CD4-positive, alpha-beta T cell treated with Interleukin-17A for 1 hour (primary cell): ENCODE measurements at regions not wholly inside any gene's neighbourhood (a gene's known extent, or its start where the extent isn't known, plus 50 kb on each side); places are given as distances from the start of the nearest gene placed in this dataset.
"Not testable (repeated sequence)": the region's sequence is repeated elsewhere in the genome, so short reads cannot be mapped to it uniquely, and the experiment has no call there.

Source experiments
- DNase-seq: peaks from one replicate; pipeline ENCODE4 v3.0.0-alpha.2; 2020

GRCh38 chr2:21730141-21730540 is 606.4 kb downstream of the TDRD15 start:
- DNase-seq: no peak

- DNase-seq: no peak
Measured at GRCh38 chr2:21740484-21740883, 616.7 kb downstream of the TDRD15 start.

DNA sequence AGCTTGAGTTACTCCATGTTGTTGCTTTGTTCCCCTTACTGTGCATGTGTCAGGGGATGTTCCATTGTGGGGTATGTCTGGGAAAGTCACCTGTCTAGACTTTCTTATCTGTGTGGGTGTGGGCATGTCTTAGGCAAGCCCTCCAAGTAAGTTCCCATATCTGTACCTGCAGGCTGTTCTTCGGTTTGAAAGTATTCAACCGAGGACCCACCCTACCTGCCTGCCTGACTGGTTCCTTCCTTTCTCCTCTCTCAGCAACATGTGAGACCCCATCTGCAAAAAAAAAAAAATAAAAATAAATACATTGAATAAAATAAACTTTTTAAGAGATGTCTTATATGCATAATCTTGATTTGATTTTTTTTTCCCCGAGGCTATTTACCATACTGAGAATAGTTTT is 622.7 kb downstream of the TDRD15 start:
- no peak for DNase-seq

GRCh38 chr2:21748501-21748900 is 624.7 kb downstream of the TDRD15 start:
- no peak for DNase-seq

DNA sequence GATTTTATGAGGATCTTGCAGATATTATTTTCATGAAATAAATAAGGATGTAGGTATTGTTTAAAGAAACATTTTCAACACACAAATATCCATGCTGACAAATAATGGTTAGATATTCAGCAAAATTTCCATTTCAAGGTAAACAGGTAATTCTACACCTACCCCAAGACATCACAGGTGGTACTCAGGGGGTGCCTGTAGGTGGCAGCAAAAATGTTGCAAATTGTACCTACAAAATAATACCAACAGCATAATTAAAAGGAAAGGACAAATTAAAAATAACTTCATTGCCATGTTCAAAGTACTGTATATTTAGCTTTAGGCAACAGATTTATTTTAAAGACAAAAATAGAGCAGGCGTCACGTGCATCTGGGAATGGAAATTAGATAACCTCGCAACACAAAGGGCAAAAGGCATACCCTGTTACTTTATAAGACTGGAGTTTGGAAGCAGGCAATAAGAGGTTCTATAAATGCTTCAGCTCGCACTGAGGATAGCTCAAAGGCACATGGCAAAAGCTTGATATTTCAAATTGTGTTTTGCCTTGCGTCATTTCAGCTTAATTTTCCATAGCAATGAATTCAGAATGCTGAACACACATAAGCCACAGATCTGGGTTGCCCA is 630.5 kb downstream of the TDRD15 start:
- DNase-seq: no peak

DNA sequence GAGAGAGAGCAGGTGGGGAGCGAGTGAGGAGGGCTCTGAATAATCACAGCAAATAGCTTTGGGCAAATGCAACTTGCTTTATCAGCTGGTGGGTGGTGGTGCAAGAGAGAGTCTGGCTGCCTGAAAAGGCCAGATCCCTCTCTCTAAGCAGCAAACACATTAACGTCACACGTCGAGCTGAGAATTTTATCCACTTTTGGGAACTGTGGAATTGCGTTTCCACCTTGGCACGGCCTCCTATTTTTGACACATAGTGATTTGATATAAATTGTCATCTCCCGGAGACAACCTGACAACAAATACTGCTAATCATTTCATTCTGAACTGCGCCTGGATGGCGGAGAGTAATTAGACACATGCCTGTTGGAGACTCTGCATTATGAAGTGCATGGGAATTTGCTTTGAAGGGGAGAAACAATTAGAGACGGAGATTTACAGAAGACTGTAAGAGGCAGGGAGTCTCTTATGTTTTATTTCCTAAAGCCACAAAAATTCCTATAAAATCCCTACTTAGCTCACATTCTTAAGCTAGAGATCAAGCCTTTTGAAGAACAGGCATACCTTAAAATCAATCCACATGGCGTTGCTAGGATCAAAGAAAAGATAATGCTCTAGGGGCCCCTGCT is 634.1 kb downstream of the TDRD15 start:
- no peak for DNase-seq

GRCh38 chr2:21759819-21760218 is 636.1 kb downstream of the TDRD15 start:
- DNase-seq: no peak

GRCh38 chr2:21761361-21761760 is 637.6 kb downstream of the TDRD15 start:
- no peak for DNase-seq

- no peak for DNase-seq
Measured at GRCh38 chr2:21763501-21763900, 639.7 kb downstream of the TDRD15 start.

DNA sequence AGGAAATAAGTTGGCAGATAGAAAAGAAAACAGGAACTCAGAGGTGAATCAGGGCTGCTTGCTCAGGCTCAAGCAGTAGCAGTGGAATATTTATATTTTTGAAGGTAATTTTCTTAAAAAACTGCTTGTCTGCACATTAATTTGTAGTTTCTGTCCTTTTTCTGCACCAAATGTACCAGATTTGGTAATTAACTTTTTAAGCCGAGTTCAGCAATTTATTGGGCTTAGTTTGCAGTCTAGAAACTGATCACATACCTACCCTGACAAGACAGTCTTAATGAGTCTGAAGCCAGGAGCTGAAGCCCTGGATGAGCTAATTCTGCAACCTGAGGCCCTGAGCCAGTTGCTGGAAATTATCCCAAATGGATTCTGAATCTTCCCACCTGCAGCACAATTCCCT is 647.0 kb downstream of the TDRD15 start:
- DNase-seq: no peak

- no peak for DNase-seq
Measured at GRCh38 chr2:21772624-21773023, 648.9 kb downstream of the TDRD15 start.

GRCh38 chr2:21773168-21773567 is 649.4 kb downstream of the TDRD15 start:
- no peak for DNase-seq

DNA sequence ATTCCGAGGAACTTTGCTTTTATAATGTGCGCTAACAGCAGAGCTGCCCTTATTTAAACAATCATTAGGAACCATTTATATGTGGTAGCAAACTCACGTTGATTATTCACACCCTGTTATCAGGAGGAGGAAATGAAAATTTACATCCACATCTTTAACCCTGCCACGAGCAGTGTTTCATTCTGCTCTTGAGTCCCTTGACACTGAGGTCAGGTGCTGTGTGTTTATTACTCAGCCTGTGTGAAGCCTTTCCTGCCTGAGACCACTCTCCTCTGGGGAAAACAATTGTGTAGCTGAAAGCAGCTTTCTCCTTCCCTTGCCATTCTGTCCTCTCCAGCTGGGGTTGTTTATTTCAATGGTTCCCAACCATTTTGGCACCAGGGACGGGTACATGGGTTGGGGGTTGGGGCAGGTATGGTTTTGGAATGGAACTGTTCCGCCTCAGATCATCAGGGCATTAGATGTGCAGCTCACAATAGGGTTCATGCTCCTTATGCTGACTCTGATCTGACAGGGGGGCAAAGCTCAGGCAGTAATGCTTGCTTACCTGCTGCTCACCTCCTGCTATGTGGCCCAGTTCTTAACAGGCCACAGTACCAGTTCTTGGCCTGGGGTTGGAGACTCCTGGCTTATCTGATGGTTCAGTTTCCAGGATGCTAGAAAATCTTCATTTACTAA is 651.1 kb downstream of the TDRD15 start:
- DNase-seq: no peak

DNA sequence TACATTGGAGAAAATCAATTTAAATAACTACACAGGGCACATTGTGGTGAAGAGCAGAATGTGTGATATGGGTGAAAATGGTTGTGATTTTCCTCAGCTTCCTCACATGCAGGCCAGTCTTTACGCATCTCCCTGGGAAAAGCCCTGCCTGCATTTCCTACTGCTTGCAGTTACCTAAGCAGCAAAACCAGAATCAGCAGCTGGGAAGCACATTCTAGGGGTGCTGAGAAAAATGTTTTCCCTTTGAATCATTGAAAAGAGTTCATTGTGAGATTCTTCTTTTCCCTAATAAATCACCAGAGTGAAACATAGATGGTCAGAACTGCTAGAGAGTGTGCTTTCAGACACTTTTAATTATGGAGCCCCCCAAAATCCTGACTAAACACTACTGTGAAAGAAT is 656.0 kb downstream of the TDRD15 start:
- no peak for DNase-seq

DNA sequence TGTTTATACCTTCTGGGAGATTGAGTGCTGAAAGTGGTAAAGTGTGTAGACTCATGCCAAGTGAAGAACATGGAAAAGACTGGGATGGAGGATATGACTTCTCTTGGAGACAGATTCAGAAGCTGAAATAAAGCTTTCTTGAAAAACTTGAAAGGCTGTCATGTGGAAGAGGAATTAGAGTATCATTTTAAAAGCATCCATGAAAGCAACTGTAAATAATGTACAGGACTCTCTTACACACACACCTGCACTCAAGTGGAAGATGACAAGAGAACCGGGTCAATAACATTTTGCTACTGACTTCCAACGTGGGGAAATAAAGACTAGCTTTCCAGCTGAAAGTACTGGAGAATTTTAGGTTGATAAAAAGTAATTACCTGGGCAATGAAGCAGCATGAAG is 658.2 kb downstream of the TDRD15 start:
- DNase-seq: no peak

- no peak for DNase-seq
Measured at GRCh38 chr2:21782866-21783265, 659.1 kb downstream of the TDRD15 start.

- no peak for DNase-seq
Measured at GRCh38 chr2:21787941-21788340, 664.2 kb downstream of the TDRD15 start.

- not testable (repeated sequence) for DNase-seq
Measured at GRCh38 chr2:21790311-21790710, 666.5 kb downstream of the TDRD15 start.

DNA sequence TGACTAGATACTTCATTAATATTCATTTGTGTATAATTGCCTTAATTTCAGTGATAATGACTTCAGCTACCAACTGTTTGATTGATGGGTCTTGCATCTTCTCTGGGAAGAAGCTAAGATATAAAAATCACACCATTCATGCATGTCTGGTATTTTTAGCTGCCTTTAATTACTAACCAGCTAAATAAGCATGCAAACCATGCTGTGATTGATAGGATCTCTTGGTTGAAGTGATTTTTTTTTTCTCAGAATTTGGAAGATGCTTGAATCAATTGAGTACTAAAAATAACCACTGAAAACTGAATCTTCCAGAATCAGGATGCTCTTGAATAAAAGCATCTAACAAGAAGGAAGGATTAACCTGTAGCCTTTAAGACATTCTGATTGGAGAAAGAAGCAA is 668.8 kb downstream of the TDRD15 start:
- DNase-seq: no peak

DNA sequence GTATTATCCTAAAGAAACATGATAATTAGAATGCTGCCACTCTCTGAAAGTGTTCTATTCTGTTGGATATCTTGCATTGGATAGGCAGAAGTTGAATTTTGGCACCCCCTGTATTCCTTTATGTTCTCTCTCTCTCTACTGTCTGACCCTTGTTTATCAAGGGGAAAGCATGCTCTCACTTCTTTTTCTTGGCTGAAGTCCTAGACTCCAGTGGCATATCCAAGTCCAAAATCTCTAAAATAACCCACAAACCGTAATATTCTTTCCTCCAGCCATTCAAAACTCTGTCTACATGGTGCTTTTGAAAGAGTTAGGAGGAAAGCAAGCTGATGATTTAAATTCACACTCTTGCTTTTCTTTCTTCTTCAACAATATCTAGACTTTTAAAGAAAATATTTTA is 669.7 kb downstream of the TDRD15 start:
- no peak for DNase-seq

DNA sequence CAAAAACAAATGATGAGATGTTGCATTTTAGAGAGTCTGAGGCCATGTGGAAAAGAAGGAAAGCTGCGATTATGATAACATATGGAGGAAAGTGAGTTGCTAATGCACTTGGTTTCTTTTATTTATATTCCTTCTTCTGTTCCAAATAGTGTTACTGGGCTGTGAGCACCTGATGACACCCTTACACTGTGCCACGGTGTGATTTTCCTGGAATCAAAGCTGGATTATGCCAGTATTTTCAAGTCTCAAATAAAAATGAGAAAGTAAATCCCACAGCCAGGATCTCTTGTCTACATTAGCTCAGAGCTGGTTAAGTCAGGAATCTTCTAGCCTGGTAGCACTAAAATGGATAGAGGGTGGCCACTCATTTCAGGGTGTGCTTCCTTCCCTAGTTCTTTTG is 670.8 kb downstream of the TDRD15 start:
- DNase-seq: no peak

GRCh38 chr2:21800356-21800755 is 676.6 kb downstream of the TDRD15 start:
- no peak for DNase-seq

DNA sequence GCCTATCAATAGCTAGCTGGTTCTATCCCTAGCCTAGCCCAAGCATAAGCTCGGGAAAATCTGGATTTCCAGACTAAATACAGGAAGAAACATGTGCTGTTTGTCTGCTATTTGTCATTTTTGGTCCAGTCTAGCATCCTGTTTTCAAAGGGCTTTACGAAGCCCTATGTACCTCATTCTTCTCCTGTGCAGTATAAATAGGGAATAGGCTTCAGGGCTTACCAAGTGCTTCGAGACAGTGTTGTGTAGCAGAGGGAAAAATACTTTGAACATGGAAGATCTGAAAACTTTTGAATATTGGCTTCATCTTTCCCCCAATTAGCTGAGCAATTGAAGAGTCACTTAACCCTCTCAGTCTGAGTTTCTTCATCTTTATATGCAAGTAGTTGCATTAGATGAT is 679.8 kb downstream of the TDRD15 start:
- no peak for DNase-seq

DNA sequence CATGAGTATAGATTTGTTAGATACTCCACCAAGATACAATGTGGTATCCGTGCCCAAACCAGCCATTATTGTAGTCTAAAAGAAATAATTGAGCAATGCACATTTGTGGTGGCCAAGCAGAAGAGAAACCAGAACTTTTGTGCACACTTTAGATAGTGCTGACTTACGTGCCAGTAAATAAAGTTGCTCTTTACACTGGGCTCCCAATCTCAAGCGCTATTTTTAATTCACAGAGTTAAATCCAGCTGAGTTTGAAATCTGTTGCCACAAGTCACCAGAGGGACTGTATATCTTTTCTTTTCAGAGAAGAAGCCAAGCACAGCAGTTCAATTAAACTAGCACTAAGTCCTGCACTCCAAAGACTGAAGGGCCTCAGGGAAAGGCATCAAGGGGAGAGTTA is 680.4 kb downstream of the TDRD15 start:
- no peak for DNase-seq

GRCh38 chr2:21811541-21811940 is 687.8 kb downstream of the TDRD15 start:
- DNase-seq: no peak
